Pulmonary artery endothelial cell (primary cell): ENCODE measurements at regions not wholly inside any gene's neighbourhood (a gene's known extent, or its start where the extent isn't known, plus 50 kb on each side); places are given as distances from the start of the nearest gene placed in this dataset.
"Not testable (repeated sequence)": the region's sequence is repeated elsewhere in the genome, so short reads cannot be mapped to it uniquely, and the experiment has no call there.

Experiments
- DNase-seq: peaks from one replicate; pipeline ENCODE4 v3.0.0-alpha.2; 2011; ENCODE audit warnings: low read depth, low spot score

- no peak for DNase-seq
Observed at GRCh38 chr17:14637260-14637659, 336.4 kb downstream of the HS3ST3B1 start.

GRCh38 chr17:14630621-14631020 is 329.7 kb downstream of the HS3ST3B1 start:
- no peak for DNase-seq

- no peak for DNase-seq
Observed at GRCh38 chr17:14630046-14630445, 329.2 kb downstream of the HS3ST3B1 start.

- no peak for DNase-seq
Observed at GRCh38 chr17:14622615-14623101, 321.8 kb downstream of the HS3ST3B1 start.

GRCh38 chr17:14621826-14622614 is 321.1 kb downstream of the HS3ST3B1 start:
- no peak for DNase-seq

- DNase-seq = no peak
Observed at GRCh38 chr17:14619821-14620220, 318.9 kb downstream of the HS3ST3B1 start.

GRCh38 chr17:14616528-14616927 is 315.6 kb downstream of the HS3ST3B1 start:
- no peak for DNase-seq

GRCh38 chr17:14605267-14605599 is 304.4 kb downstream of the HS3ST3B1 start:
- no peak for DNase-seq

- no peak for DNase-seq
Observed at GRCh38 chr17:14604591-14605266, 303.8 kb downstream of the HS3ST3B1 start.

- no peak for DNase-seq
Observed at GRCh38 chr17:14596224-14596623, 295.3 kb downstream of the HS3ST3B1 start.

GRCh38 chr17:14595656-14596055 is 294.8 kb downstream of the HS3ST3B1 start:
- no peak for DNase-seq

GRCh38 chr17:14594690-14595089 is 293.8 kb downstream of the HS3ST3B1 start:
- DNase-seq = no peak

- no peak for DNase-seq
Observed at GRCh38 chr17:14593956-14594355, 293.1 kb downstream of the HS3ST3B1 start.

GRCh38 chr17:14590459-14591250 is 289.8 kb downstream of the HS3ST3B1 start:
- DNase-seq = no peak

GRCh38 chr17:14585099-14585498 is 284.2 kb downstream of the HS3ST3B1 start:
- DNase-seq = no peak

- no peak for DNase-seq
Observed at GRCh38 chr17:14582996-14583395, 282.1 kb downstream of the HS3ST3B1 start.

- DNase-seq = no peak
Observed at GRCh38 chr17:14581186-14581830, 280.4 kb downstream of the HS3ST3B1 start.

GRCh38 chr17:14580499-14580898 is 279.6 kb downstream of the HS3ST3B1 start:
- DNase-seq = no peak

- DNase-seq = no peak
Observed at GRCh38 chr17:14579716-14580115, 278.8 kb downstream of the HS3ST3B1 start.

- DNase-seq = no peak
Observed at GRCh38 chr17:14575471-14575953, 274.6 kb downstream of the HS3ST3B1 start.

GRCh38 chr17:14560325-14560724 is 259.4 kb downstream of the HS3ST3B1 start:
- DNase-seq = not testable (repeated sequence)
